ENCODE measurements at regions not wholly inside any gene's neighbourhood (a gene's known extent, or its start where the extent isn't known, plus 50 kb on each side); places are given as distances from the start of the nearest gene placed in this dataset.
A peak's percentile ranks its signal among the peaks of the same experiment; 100 is the strongest.

GRCh38 chr2:46847185-46847710, 68.4 kb downstream of the MCFD2 start:
- DNase-seq (ENCODE audit: low read depth), result peak; percentile 94
- no peaks in the 10 kb centered on the region for H3K36me3 Mint-ChIP-seq (ENCODE audit: low read depth, unreplicated experiment)
- Histone ChIP-seq H3K9ac (ENCODE audit: low read length) (peak overlapping the region; percentile 80), H3K4me2 (ENCODE audit: low read length) (peak overlapping the region; percentile 76), H3K9me3 (ENCODE audit: insufficient read depth, low read depth, low read length) (no peaks in the 10 kb centered on the region), H3K79me2 (ENCODE audit: insufficient read depth, low read length) (no peaks in the 10 kb centered on the region), H4K20me1 (ENCODE audit: insufficient read depth, low read length) (no peaks in the 10 kb centered on the region), H3K36me3 (ENCODE audit: insufficient read depth, low read length) (no peaks in the 10 kb centered on the region), H3K27ac (ENCODE audit: low read depth, low read length) (peak overlapping the region; percentile 94), H3K4me1 (ENCODE audit: insufficient read depth, low read length) (peaks cover 56% of the 10 kb centered on the region), H2AFZ (ENCODE audit: low read depth, low read length) (peak overlapping the region; percentile 54), H3K4me3 (ENCODE audit: insufficient read depth, low read depth, low read length) (no peak overlapping the region), H3K27me3 (ENCODE audit: insufficient read depth, low read length) (no peaks in the 10 kb centered on the region)
- FAIRE-seq, result no peak
- H3K4me3 Mint-ChIP-seq (ENCODE audit: unreplicated experiment), result no peak overlapping the region
- peaks cover 46% of the 10 kb centered on the region for H3K4me1 Mint-ChIP-seq (ENCODE audit: low read depth, unreplicated experiment)
- H3K9me3 Mint-ChIP-seq (ENCODE audit: unreplicated experiment), result no peaks in the 10 kb centered on the region
- no peak for TF ChIP-seq CTCF (IDR thresholded peaks at IDR 0.05; ENCODE audit: insufficient read depth, low read depth, low read length)
- H3K27me3 Mint-ChIP-seq (ENCODE audit: low read depth, unreplicated experiment), result peaks cover 8% of the 10 kb centered on the region
- H3K27ac Mint-ChIP-seq (ENCODE audit: unreplicated experiment), result no peak overlapping the region

GRCh38 chr2:46846536-46846935, 69.1 kb downstream of the MCFD2 start:
- Mint-ChIP-seq H3K9me3 (ENCODE audit: unreplicated experiment) (no peaks in the 10 kb centered on the region), H3K36me3 (ENCODE audit: low read depth, unreplicated experiment) (no peaks in the 10 kb centered on the region), H3K27me3 (ENCODE audit: low read depth, unreplicated experiment) (peaks cover 10% of the 10 kb centered on the region), H3K4me3 (ENCODE audit: unreplicated experiment) (no peak overlapping the region), H3K4me1 (ENCODE audit: low read depth, unreplicated experiment) (peaks cover 46% of the 10 kb centered on the region), H3K27ac (ENCODE audit: unreplicated experiment) (no peak overlapping the region)
- H3K9me3 ChIP-seq (ENCODE audit: insufficient read depth, low read depth, low read length), result no peaks in the 10 kb centered on the region
- peak overlapping the region; percentile 76 for H3K4me2 ChIP-seq (ENCODE audit: low read length)
- DNase-seq (ENCODE audit: low read depth) (no peak), FAIRE-seq (no peak)
- no peak overlapping the region for H3K4me3 ChIP-seq (ENCODE audit: insufficient read depth, low read depth, low read length)
- H3K27me3 ChIP-seq (ENCODE audit: insufficient read depth, low read length), result no peaks in the 10 kb centered on the region
- H3K79me2 ChIP-seq (ENCODE audit: insufficient read depth, low read length), result no peaks in the 10 kb centered on the region
- no peaks in the 10 kb centered on the region for H3K36me3 ChIP-seq (ENCODE audit: insufficient read depth, low read length)
- H2AFZ ChIP-seq (ENCODE audit: low read depth, low read length), result peak overlapping the region; percentile 54
- H3K9ac ChIP-seq (ENCODE audit: low read length), result peak overlapping the region; percentile 80
- peaks cover 53% of the 10 kb centered on the region for H3K4me1 ChIP-seq (ENCODE audit: insufficient read depth, low read length)
- TF ChIP-seq CTCF (IDR thresholded peaks at IDR 0.05; ENCODE audit: insufficient read depth, low read depth, low read length) (no peak), EZH2 (IDR thresholded peaks at IDR 0.05; ENCODE audit: insufficient read depth, low read length) (no peak)
- peak overlapping the region; percentile 94 for H3K27ac ChIP-seq (ENCODE audit: low read depth, low read length)
- H4K20me1 ChIP-seq (ENCODE audit: insufficient read depth, low read length), result no peaks in the 10 kb centered on the region
